Subcutaneous abdominal adipose tissue (tissue), 5 donors: ENCODE measurements at regions not wholly inside any gene's neighbourhood (a gene's known extent, or its start where the extent isn't known, plus 50 kb on each side); places are given as distances from the start of the nearest gene placed in this dataset.
"Not testable (repeated sequence)": the region's sequence is repeated elsewhere in the genome, so short reads cannot be mapped to it uniquely, and the experiment has no call there.

Source experiments
- H3K27ac ChIP-seq: one replicate; pipeline ENCODE4 v1.7.0; 2013; ENCODE audit warnings: low read depth, mild to moderate bottlenecking, inconsistent platforms, low read length, moderate library complexity
- H3K27me3 ChIP-seq, 5 donors: one replicate each; pipeline ENCODE4 v1.7.0; 2013; ENCODE audit warnings: low read length in 5 of 5, inconsistent platforms in 1 of 5; ENCODE audit not compliant: control insufficient read depth in 5 of 5, insufficient read depth in 4 of 5
- H3K36me3 ChIP-seq, 5 donors: one replicate each; pipeline ENCODE4 v1.7.0; 2013; ENCODE audit warnings: low read length in 5 of 5; ENCODE audit not compliant: control insufficient read depth in 5 of 5, insufficient read depth in 5 of 5
- H3K4me1 ChIP-seq, 5 donors: one replicate each; pipeline ENCODE4 v1.7.0; 2013; ENCODE audit warnings: low read length in 5 of 5, mild to moderate bottlenecking in 3 of 5, moderate library complexity in 1 of 5; ENCODE audit not compliant: control insufficient read depth in 5 of 5, insufficient read depth in 5 of 5
- H3K4me3 ChIP-seq, 5 donors: one replicate each; pipeline ENCODE4 v1.7.0; 2013; ENCODE audit warnings: low read length in 5 of 5, low read depth in 1 of 5
- H3K9ac ChIP-seq, 5 donors: one replicate each; pipeline ENCODE4 v1.7.0; 2013; ENCODE audit warnings: low read length in 5 of 5, mild to moderate bottlenecking in 4 of 5, moderate library complexity in 3 of 5
- H3K9me3 ChIP-seq, 5 donors: one replicate each; pipeline ENCODE4 v1.7.0; 2013; ENCODE audit warnings: low read length in 5 of 5; ENCODE audit not compliant: control insufficient read depth in 5 of 5
- donor health status: healthy.
- donor health status: healthy.
- donor health status: healthy.
- donor health status: healthy.
- donor health status: healthy.

DNA sequence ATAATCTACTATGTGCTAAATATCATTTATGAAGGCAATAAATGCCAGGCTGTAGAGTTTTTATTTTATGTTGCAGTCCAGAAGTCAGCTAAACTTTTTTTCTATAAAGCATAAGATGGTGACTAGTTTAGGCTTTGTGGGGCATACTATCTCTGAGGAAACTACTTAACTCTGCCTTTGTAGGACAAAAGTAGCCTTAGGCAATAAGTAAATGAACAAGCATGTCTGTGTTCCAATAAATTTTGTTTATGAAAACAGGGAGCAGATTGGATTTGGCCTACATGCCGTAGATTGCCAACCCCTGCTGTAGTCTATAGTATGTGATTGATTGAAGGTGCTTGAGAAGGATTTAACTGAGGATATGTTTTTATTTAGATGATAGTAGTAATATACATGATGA, 502.5 kb upstream of the NAALADL2 start:
- Histone ChIP-seq H3K4me1 (no peaks in the 10 kb centered on the region), H3K4me3 (no peak overlapping the region), H3K36me3 (no peaks in the 10 kb centered on the region), H3K9ac (no peak overlapping the region), H3K27ac (no peak overlapping the region), H3K27me3 (no peaks in the 10 kb centered on the region), H3K9me3 (no peaks in the 10 kb centered on the region)

DNA sequence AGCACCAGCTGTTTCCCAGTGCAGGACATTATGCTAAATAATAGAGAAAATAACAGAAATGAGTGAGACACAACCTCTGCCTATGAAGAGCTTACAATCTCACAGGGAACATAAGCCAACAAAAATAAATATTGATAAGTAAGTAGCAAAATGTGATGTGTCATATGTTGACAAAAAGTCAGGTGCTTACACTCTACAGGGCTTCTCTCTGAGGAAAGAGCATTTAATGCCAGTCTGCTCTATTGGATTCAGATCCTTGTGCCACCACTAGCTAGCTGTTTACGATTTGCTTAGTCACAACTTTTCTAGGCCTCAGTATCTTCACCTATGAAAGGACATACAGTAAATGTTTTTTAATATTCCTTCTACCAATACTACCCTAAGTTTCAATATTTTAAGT, 500.9 kb upstream of the NAALADL2 start:
- no peaks in the 10 kb centered on the region for H3K27me3 ChIP-seq
- no peak overlapping the region for H3K9ac ChIP-seq
- H3K36me3 ChIP-seq, result no peaks in the 10 kb centered on the region
- H3K4me3 ChIP-seq, result no peak overlapping the region
- H3K9me3 ChIP-seq, result no peaks in the 10 kb centered on the region
- H3K4me1 ChIP-seq, result no peaks in the 10 kb centered on the region
- no peak overlapping the region for H3K27ac ChIP-seq

DNA sequence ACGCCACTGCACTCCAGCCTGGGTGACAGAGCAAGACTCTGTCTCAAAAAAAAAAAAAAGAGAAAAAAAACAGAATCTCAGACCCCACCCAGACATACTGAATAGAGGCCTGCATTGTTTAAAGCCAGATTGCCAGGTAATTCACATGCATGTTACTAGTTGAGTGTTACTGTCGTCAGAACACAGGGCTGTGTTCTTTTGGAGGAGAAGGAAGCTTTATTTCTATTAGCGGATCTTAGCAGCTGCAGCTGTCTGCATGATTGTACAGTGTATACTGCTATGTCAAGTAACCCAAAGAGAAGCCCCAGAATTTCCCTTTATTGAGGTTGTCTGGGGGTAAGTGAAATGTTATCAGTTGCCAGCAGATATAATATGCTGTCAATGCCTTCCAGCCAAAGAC, 496.6 kb upstream of the NAALADL2 start:
- Histone ChIP-seq H3K4me3 (no peak overlapping the region), H3K9ac (no peak overlapping the region), H3K27me3 (no peaks in the 10 kb centered on the region), H3K9me3 (no peaks in the 10 kb centered on the region), H3K27ac (no peak overlapping the region), H3K36me3 (peaks cover 0 to 3% (median 0%) of the 10 kb centered on the region in 5 donors), H3K4me1 (no peaks in the 10 kb centered on the region)

DNA sequence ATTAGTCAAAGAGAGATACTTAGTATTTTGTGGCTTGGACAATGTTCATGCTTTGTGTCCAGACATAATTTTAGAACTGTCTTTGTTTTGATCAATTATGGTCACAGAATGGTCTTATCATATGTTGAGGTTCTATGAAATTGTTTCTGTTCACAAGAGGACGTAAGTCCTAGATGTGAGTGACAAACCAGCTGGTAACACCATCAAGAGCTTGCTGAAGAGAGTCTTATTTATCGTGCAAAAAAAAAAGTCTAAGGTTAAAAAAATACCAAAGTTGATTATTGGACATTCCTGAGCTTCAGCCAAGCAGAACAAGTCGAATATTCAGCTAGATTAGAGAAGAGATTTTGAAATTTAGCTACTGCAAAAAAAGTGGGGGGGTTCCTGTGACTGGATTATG, 495.9 kb upstream of the NAALADL2 start:
- H3K36me3 ChIP-seq, result peaks cover 0 to 3% (median 0%) of the 10 kb centered on the region in 5 donors
- no peaks in the 10 kb centered on the region for H3K4me1 ChIP-seq
- no peak overlapping the region for H3K27ac ChIP-seq
- no peaks in the 10 kb centered on the region for H3K27me3 ChIP-seq
- no peak overlapping the region for H3K9ac ChIP-seq
- H3K9me3 ChIP-seq, result no peaks in the 10 kb centered on the region
- no peak overlapping the region for H3K4me3 ChIP-seq

DNA sequence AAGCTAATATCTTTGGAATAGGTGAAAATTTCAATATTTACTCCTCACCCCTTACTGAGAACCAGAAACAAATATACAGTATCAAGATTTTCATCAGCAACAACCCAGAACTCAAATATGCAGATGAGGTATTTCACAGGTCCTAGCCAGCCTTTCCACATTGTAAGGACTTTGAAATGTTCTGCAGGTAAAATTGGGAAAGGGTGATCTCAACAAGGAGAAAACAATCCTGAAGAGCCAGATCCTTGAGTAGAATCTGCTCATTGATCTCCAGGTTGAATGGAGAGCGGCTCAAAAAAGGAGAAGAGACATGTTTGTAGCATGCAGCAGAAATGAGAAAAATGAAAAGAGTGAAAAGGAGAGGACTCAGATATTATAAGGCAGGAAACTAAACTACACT, 493.3 kb upstream of the NAALADL2 start:
- peaks cover 0 to 3% (median 0%) of the 10 kb centered on the region in 5 donors for H3K36me3 ChIP-seq
- no peaks in the 10 kb centered on the region for H3K27me3 ChIP-seq
- no peak overlapping the region for H3K27ac ChIP-seq
- H3K4me3 ChIP-seq, result no peak overlapping the region
- H3K9me3 ChIP-seq, result no peaks in the 10 kb centered on the region
- H3K4me1 ChIP-seq, result no peaks in the 10 kb centered on the region
- no peak overlapping the region for H3K9ac ChIP-seq

DNA sequence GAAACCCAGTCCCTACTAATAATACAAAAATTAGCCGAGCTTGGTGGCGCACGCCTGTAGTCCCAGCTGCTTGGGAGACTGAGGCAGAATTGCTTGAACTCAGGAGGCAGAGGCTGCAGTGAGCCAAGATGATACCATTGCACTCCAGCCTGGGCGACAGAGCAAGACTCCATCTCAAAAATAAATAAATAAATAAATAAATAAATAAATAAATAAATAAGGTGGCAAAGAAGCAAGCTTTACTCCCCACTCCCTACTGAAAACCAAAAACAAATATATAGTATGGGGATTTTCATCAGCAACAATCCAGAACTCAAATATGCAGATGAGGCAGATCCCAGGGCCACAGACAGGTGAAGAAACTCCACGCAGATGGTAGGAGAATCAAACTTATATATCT, 492.2 kb upstream of the NAALADL2 start:
- H3K36me3 ChIP-seq, H3K4me1 ChIP-seq, H3K4me3 ChIP-seq, H3K9me3 ChIP-seq, H3K27ac ChIP-seq, H3K9ac ChIP-seq, H3K27me3 ChIP-seq: not testable (repeated sequence)

DNA sequence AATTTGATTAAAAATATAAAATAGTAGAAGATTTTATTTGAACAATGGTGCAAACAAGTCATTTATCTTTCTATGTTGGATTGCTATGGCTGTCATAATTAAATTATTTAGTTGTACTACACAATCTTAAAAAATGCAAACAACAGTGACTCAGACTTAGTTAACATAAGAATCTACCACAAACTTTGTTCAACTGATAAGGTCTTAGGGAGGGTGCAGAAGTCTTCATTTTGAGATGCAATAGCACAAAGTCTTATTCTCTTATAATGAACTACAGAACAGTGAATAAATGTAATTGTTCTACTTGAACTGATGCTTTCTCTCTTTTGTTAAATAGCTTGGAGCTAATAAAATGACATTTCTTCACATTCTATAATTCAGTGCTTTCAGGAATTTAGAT, 482.8 kb upstream of the NAALADL2 start:
- Histone ChIP-seq H3K36me3 (no peaks in the 10 kb centered on the region), H3K9ac (no peak overlapping the region), H3K4me3 (no peak overlapping the region), H3K27ac (no peak overlapping the region), H3K9me3 (no peaks in the 10 kb centered on the region), H3K27me3 (no peaks in the 10 kb centered on the region), H3K4me1 (no peaks in the 10 kb centered on the region)

DNA sequence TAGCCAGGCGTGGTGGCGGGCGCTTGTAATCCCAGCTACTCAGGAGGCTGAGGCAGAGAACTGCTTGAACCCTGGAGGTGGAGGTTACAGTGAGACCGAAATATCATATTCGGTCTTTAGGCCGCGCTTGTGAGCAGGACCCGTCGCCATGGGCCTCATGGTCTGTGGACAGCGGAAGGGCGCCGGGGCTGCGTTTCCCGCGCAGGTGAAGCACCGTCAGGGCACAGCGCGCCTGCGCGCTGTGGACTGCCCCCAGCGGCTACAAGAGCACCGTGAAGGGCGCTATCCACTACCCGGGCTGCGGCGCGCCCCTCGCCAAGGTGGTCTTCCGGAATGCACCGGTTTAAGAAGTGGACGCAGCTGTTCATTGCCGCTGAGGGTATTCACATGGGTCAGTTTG, 482.0 kb upstream of the NAALADL2 start:
- no peak overlapping the region for H3K9ac ChIP-seq
- no peaks in the 10 kb centered on the region for H3K27me3 ChIP-seq
- H3K36me3 ChIP-seq, result no peaks in the 10 kb centered on the region
- H3K4me1 ChIP-seq, result no peaks in the 10 kb centered on the region
- H3K9me3 ChIP-seq, result no peaks in the 10 kb centered on the region
- H3K27ac ChIP-seq, result no peak overlapping the region
- no peak overlapping the region for H3K4me3 ChIP-seq

DNA sequence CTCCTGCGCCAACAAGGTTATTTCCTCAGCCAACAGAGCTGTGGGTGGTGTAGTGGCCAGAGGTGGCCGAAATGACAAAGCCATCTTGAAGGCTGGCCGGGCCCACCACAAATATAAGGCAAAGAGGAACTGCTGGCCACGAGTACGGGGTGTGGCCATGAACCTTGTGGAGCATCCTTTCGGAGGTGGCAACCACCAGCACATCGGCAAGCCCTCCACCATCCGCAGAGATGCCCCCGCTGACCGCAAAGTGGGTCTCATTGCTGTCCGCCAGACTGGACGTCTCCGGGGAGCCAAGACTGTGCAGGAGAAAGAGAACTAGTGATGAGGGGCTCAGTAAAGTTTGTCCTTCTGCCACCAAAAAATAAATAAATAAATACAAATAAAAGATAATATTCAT, 481.4 kb upstream of the NAALADL2 start:
- Histone ChIP-seq H3K27me3 (no peaks in the 10 kb centered on the region), H3K4me3 (no peak overlapping the region), H3K4me1 (no peaks in the 10 kb centered on the region), H3K9ac (no peak overlapping the region), H3K36me3 (no peaks in the 10 kb centered on the region), H3K27ac (no peak overlapping the region), H3K9me3 (no peaks in the 10 kb centered on the region)

DNA sequence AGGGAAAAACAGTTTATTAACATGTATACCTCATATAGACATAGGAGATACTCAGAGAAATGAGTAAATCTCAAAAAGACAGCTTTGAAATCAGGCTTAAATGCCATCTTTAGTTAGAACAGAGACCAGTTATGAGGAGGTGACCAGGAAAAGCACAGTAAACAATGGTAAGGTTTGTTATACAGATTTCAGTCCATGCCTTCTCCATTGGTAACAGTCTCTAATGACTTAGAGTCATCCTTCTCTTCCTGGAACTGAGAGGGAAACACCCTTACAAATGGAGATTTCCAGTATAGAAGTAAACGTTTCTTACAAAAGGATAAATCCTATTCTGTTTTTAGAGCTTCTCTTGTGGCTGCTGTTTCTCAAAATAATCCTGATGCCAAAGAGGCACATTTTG, 476.3 kb upstream of the NAALADL2 start:
- no peak overlapping the region for H3K27ac ChIP-seq
- no peaks in the 10 kb centered on the region for H3K27me3 ChIP-seq
- H3K9ac ChIP-seq, result no peak overlapping the region
- no peaks in the 10 kb centered on the region for H3K36me3 ChIP-seq
- H3K9me3 ChIP-seq, result no peaks in the 10 kb centered on the region
- H3K4me3 ChIP-seq, result no peak overlapping the region
- H3K4me1 ChIP-seq, result no peaks in the 10 kb centered on the region

DNA sequence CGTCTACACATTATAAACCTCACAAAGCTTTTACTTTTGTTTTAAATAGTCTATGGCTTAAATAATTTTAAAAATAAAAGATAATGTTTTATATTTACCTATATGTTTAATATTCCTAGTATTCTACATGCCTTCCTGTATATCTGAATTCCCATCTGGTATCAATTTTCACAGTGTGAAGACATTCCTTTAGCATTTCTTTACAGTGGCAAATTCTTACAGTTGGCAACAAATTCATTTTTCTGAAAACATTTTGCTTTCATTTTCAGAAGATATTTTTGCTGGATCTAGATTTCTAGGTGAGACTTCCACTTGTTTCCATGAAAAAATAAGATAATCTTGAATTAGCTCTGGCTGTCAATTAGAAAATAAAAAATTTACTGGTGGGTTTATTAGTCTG, 471.4 kb upstream of the NAALADL2 start:
- Histone ChIP-seq H3K27ac (no peak overlapping the region), H3K36me3 (no peaks in the 10 kb centered on the region), H3K4me3 (no peak overlapping the region), H3K4me1 (no peaks in the 10 kb centered on the region), H3K27me3 (no peaks in the 10 kb centered on the region), H3K9ac (no peak overlapping the region), H3K9me3 (peaks cover 0 to 5% (median 0%) of the 10 kb centered on the region in 5 donors)
